Large intestine (tissue), 3 donors: ENCODE measurements at regions not wholly inside any gene's neighbourhood (a gene's known extent, or its start where the extent isn't known, plus 50 kb on each side); places are given as distances from the start of the nearest gene placed in this dataset.

Experiments
- DNase-seq, 2 donors: peaks; one replicate each; pipeline versions ENCODE4 v3.0.0 to v3.0.0-alpha.2; 2013
- H3K27ac ChIP-seq: one replicate; pipeline ENCODE4 v1.5.1; 2013; ENCODE audit warnings: low read length
- H3K27me3 ChIP-seq: 2 replicates; pipeline ENCODE4 v1.6.1; 2013; ENCODE audit warnings: low read length; ENCODE audit not compliant: control insufficient read depth, insufficient read depth
- H3K36me3 ChIP-seq: 2 replicates; pipeline ENCODE4 v1.6.1; 2013; ENCODE audit warnings: low read length; ENCODE audit not compliant: control insufficient read depth, insufficient read depth
- H3K4me1 ChIP-seq: one replicate; pipeline ENCODE4 v1.6.1; 2013; ENCODE audit warnings: low read length; ENCODE audit not compliant: control insufficient read depth, insufficient read depth
- H3K4me3 ChIP-seq: one replicate; pipeline ENCODE4 v1.5.1; 2013; ENCODE audit warnings: low read length
- H3K9me3 ChIP-seq: one replicate; pipeline ENCODE4 v1.6.1; 2013; ENCODE audit warnings: mild to moderate bottlenecking, low read depth, low read length, moderate library complexity; ENCODE audit not compliant: control insufficient read depth
- WGBS: methylation state at CpG from one replicate; pipeline ENCODE4 v1.1.5; 2013; ENCODE audit warnings: low lambda C conversion rate; ENCODE audit not compliant: insufficient coverage; 5-methylcytosine and 5-hydroxymethylcytosine counted together

- Histone ChIP-seq H3K27me3 (no peaks in the 10 kb centered on the region), H3K36me3 (no peaks in the 10 kb centered on the region), H3K9me3 (no peaks in the 10 kb centered on the region), H3K4me3 (peak overlapping the region; percentile 12), H3K27ac (peak overlapping the region; percentile 87), H3K4me1 (peaks cover 19% of the 10 kb centered on the region)
- WGBS = 47% methylated on average over 5 of the region's 8 CpGs
- DNase-seq = peak; percentile 48 to 76
Observed at GRCh38 chr21:38734646-38735365, 70.9 kb upstream of the ETS2 start.

- H3K4me1 ChIP-seq = peaks cover 24% of the 10 kb centered on the region
- H3K27ac ChIP-seq = peak overlapping the region; percentile 87
- no peaks in the 10 kb centered on the region for H3K36me3 ChIP-seq
- peak; percentile 49 to 84 for DNase-seq
- H3K9me3 ChIP-seq = no peaks in the 10 kb centered on the region
- H3K27me3 ChIP-seq = no peaks in the 10 kb centered on the region
- WGBS = no CpG with 5 or more reads among the region's 3 CpGs
- H3K4me3 ChIP-seq = no peak overlapping the region
Observed at GRCh38 chr21:38735626-38736206, 70.0 kb upstream of the ETS2 start.

- H3K9me3 ChIP-seq = no peaks in the 10 kb centered on the region
- H3K36me3 ChIP-seq = no peaks in the 10 kb centered on the region
- H3K4me3 ChIP-seq = no peak overlapping the region
- H3K27me3 ChIP-seq = no peaks in the 10 kb centered on the region
- peak; percentile 76 to 84 for DNase-seq
- peak overlapping the region; percentile 55 for H3K27ac ChIP-seq
- WGBS = no CpG with 5 or more reads among the region's 3 CpGs
- H3K4me1 ChIP-seq = peaks cover 43% of the 10 kb centered on the region
Observed at GRCh38 chr21:38740090-38740489, 65.6 kb upstream of the ETS2 start.

- WGBS = 100% methylated on average over 3 of the region's 5 CpGs
- peak overlapping the region; percentile 89 for H3K27ac ChIP-seq
Observed at GRCh38 chr21:38741092-38741949, 64.4 kb upstream of the ETS2 start.

GRCh38 chr21:38741950-38742256 lies 63.8 kb upstream of the ETS2 start:
- Histone ChIP-seq H3K27ac (peak overlapping the region; percentile 89), H3K27me3 (no peaks in the 10 kb centered on the region)
- WGBS = 0% methylated on average over 1 of the region's 5 CpGs

More at GRCh38 chr21:38741092-38741949, 64.4 kb upstream of the ETS2 start:
- H3K4me3 ChIP-seq = no peak overlapping the region
- no peaks in the 10 kb centered on the region for H3K27me3 ChIP-seq
- DNase-seq = no peak
- H3K36me3 ChIP-seq = no peaks in the 10 kb centered on the region
- H3K4me1 ChIP-seq = peaks cover 40% of the 10 kb centered on the region
- no peaks in the 10 kb centered on the region for H3K9me3 ChIP-seq

GRCh38 chr21:38742580-38743260 lies 63.0 kb upstream of the ETS2 start:
- WGBS = 100% methylated on average over 1 of the region's 1 CpG
- H3K27me3 ChIP-seq = no peaks in the 10 kb centered on the region
- peak overlapping the region; percentile 89 for H3K27ac ChIP-seq
- no peaks in the 10 kb centered on the region for H3K9me3 ChIP-seq
- DNase-seq = peak in 1 of 2 donors; percentile 26
- no peaks in the 10 kb centered on the region for H3K36me3 ChIP-seq
- peaks cover 49% of the 10 kb centered on the region for H3K4me1 ChIP-seq
- H3K4me3 ChIP-seq = no peak overlapping the region

More at GRCh38 chr21:38741950-38742256, 63.8 kb upstream of the ETS2 start:
- H3K4me1 ChIP-seq = peaks cover 42% of the 10 kb centered on the region
- no peaks in the 10 kb centered on the region for H3K9me3 ChIP-seq
- no peaks in the 10 kb centered on the region for H3K36me3 ChIP-seq
- peak; percentile 92 to 97 for DNase-seq
- no peak overlapping the region for H3K4me3 ChIP-seq

GRCh38 chr21:38743772-38744529 lies 61.8 kb upstream of the ETS2 start:
- H3K4me3 ChIP-seq = no peak overlapping the region
- 83% methylated on average over 3 of the region's 21 CpGs for WGBS
- peak; percentile 29 to 47 for DNase-seq
- H3K27me3 ChIP-seq = no peaks in the 10 kb centered on the region
- no peaks in the 10 kb centered on the region for H3K9me3 ChIP-seq
- H3K4me1 ChIP-seq = peaks cover 59% of the 10 kb centered on the region
- no peaks in the 10 kb centered on the region for H3K36me3 ChIP-seq
- no peak overlapping the region for H3K27ac ChIP-seq

GRCh38 chr21:38744861-38745260 lies 60.9 kb upstream of the ETS2 start:
- Histone ChIP-seq H3K27ac (no peak overlapping the region), H3K9me3 (no peaks in the 10 kb centered on the region), H3K4me3 (no peak overlapping the region), H3K4me1 (peaks cover 59% of the 10 kb centered on the region), H3K27me3 (no peaks in the 10 kb centered on the region), H3K36me3 (no peaks in the 10 kb centered on the region)
- DNase-seq = no peak
- no CpG with 5 or more reads among the region's 2 CpGs for WGBS

GRCh38 chr21:38747810-38748209 lies 57.9 kb upstream of the ETS2 start:
- Histone ChIP-seq H3K36me3 (no peaks in the 10 kb centered on the region), H3K9me3 (no peaks in the 10 kb centered on the region), H3K4me1 (peaks cover 43% of the 10 kb centered on the region), H3K4me3 (no peak overlapping the region), H3K27ac (peak overlapping the region; percentile 98), H3K27me3 (no peaks in the 10 kb centered on the region)
- peak; percentile 70 to 94 for DNase-seq
- WGBS = 8% methylated on average over 2 of the region's 4 CpGs
